ENCODE measurements at regions not wholly inside any gene's neighbourhood (a gene's known extent, or its start where the extent isn't known, plus 50 kb on each side); places are given as distances from the start of the nearest gene placed in this dataset.
"Not testable (repeated sequence)": the region's sequence is repeated elsewhere in the genome, so short reads cannot be mapped to it uniquely, and the experiment has no call there.

DNA sequence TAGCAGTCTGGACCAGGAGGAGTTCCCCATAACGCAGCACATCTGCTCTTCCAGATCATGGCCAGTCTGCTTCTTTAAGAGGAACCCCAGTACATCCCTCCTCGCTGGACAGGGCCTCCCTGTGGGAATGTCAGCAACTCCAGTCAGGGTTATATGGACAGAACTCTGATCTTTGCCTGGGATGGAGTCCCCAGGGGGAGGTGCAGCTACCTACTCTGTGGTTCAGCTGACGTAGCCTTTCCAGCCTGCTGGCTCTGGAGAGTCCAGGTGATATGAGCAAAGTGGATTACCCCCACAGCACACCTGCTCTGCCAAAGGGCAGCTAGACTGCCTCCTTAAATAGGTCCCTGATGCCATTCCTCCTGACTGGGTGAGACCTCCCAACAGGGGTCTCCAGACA, 417.1 kb upstream of the EPHA3 start:
- Histone ChIP-seq H2AFZ (ENCODE audit: low read depth, low read length) (no peak overlapping the region), H3K4me1 (ENCODE audit: insufficient read depth, low read length) (no peaks in the 10 kb centered on the region), H3K9me3 (ENCODE audit: low read length) (peaks cover 2% of the 10 kb centered on the region), H3K27me3 (ENCODE audit: insufficient read depth, low read length) (no peaks in the 10 kb centered on the region), H3K4me3 (ENCODE audit: low read length) (no peak overlapping the region), H3K36me3 (ENCODE audit: insufficient read depth, low read length) (no peaks in the 10 kb centered on the region)

DNA sequence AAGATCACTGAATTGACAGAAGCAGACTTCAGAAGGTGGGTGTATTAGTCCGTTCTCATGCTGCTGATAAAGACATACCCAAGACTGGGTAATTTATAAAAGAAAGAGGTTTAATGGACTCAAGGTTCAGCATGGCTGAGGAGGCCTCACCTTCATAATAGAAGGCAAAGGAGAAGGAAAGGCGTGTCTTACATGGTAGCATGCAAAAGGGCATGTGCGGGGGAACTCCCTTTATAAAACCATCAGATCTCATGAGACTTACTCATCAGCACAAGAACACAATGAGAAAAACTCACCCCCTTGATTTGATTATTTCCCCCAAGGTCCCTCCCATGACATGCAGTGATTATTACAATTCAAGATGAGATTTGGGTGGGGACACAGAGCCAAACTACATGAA, 416.3 kb upstream of the EPHA3 start:
- Histone ChIP-seq H3K36me3 (ENCODE audit: insufficient read depth, low read length) (no peaks in the 10 kb centered on the region), H3K27me3 (ENCODE audit: insufficient read depth, low read length) (no peaks in the 10 kb centered on the region), H3K4me3 (ENCODE audit: low read length) (no peak overlapping the region), H2AFZ (ENCODE audit: low read depth, low read length) (no peak overlapping the region), H3K4me1 (ENCODE audit: insufficient read depth, low read length) (no peaks in the 10 kb centered on the region), H3K9me3 (ENCODE audit: low read length) (peaks cover 2% of the 10 kb centered on the region)

DNA sequence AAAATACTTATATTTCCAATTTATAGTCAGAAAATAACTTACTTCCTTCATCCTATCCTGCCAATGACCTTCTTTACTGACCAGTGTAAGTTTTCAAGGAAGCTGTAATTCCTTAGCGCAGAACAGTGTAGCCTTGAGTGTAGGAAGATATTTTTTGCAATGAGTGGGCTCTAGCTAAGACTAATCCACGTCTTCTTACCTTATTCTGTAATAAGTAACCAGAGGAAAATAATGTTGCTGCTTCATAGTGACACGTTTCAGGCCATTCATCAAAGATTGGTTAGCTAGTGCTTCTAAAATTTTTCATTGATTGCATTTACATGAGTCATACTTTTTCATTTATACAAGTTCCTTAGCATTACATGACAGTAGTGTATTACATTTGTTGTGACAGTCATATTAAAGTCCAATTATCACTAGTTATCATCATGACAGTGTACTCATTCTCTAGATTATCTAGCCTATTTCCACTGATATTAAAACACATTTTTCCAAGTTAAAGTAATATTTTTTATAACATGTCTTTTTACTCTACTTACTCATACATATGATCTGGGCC, 403.8 kb upstream of the EPHA3 start:
- no peaks in the 10 kb centered on the region for H3K4me1 ChIP-seq (ENCODE audit: insufficient read depth, low read length)
- no peaks in the 10 kb centered on the region for H3K9me3 ChIP-seq (ENCODE audit: low read length)
- no peaks in the 10 kb centered on the region for H3K36me3 ChIP-seq (ENCODE audit: insufficient read depth, low read length)
- H3K4me3 ChIP-seq (ENCODE audit: low read length) = no peak overlapping the region
- H3K27me3 ChIP-seq (ENCODE audit: insufficient read depth, low read length) = no peaks in the 10 kb centered on the region
- no peak overlapping the region for H2AFZ ChIP-seq (ENCODE audit: low read depth, low read length)

DNA sequence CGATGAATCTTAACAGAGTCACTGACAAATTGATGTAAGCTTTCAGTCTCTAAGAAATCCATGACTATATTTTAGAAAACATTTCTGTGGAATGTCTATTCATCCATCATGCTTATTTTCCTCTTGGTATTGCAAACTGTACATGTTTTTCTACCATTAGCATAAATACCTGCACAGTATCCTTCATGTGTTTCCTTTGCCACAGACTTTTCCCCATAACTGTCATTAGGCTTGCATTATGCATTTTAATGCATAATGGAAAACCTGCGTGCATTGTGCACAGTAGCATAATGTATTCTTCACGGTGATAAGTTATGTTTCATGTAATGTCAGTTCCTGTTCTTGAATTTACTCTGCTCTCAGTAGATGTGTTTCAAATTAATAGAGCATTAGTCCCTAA, 403.1 kb upstream of the EPHA3 start:
- no peak overlapping the region for H3K4me3 ChIP-seq (ENCODE audit: low read length)
- H3K27me3 ChIP-seq (ENCODE audit: insufficient read depth, low read length) = no peaks in the 10 kb centered on the region
- no peaks in the 10 kb centered on the region for H3K36me3 ChIP-seq (ENCODE audit: insufficient read depth, low read length)
- no peaks in the 10 kb centered on the region for H3K9me3 ChIP-seq (ENCODE audit: low read length)
- H3K4me1 ChIP-seq (ENCODE audit: insufficient read depth, low read length) = no peaks in the 10 kb centered on the region
- H2AFZ ChIP-seq (ENCODE audit: low read depth, low read length) = no peak overlapping the region

DNA sequence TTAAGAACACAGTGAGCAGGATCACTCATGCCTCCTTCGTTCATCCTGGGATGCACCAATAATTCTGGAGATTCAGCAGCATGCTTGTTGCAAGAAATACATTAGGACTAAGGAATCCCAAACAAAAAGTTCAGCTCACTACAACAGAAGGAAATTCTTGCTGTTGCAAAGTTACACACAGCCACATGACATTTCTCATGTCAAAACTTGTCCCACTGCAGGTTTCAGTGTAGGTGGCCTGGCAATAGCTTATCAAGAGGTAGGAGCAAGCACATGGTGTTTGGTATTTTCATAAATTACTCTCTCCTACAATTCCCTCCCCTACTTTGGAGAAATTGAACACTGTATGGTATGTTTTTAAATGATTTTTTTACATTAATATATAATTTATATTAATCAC, 399.6 kb upstream of the EPHA3 start:
- Histone ChIP-seq H3K4me1 (ENCODE audit: insufficient read depth, low read length) (no peaks in the 10 kb centered on the region), H3K9me3 (ENCODE audit: low read length) (no peaks in the 10 kb centered on the region), H3K27me3 (ENCODE audit: insufficient read depth, low read length) (no peaks in the 10 kb centered on the region), H3K4me3 (ENCODE audit: low read length) (no peak overlapping the region), H3K36me3 (ENCODE audit: insufficient read depth, low read length) (no peaks in the 10 kb centered on the region), H2AFZ (ENCODE audit: low read depth, low read length) (no peak overlapping the region)

DNA sequence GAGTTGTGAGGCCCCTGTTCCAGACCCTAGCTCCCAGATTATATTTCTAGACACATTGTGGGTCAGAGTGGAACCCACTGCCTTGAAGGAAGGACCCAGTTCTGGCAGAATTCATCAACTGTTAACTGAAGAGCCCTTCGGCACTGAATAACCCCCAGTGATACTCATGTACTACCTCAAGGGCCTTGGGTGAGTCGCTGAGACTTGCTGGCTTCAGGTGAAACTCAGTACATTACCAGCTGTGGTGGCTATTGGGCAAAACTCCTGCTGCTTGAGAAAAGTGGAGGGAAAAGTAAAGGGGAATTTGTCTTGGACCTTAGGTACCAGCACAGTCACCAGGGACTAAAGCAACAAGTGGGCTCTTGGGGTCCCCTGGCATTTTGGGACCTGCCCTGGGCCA, 394.9 kb upstream of the EPHA3 start:
- Histone ChIP-seq H3K9me3 (ENCODE audit: low read length) (no peaks in the 10 kb centered on the region), H3K27me3 (ENCODE audit: insufficient read depth, low read length) (no peaks in the 10 kb centered on the region), H3K36me3 (ENCODE audit: insufficient read depth, low read length) (no peaks in the 10 kb centered on the region), H2AFZ (ENCODE audit: low read depth, low read length) (no peak overlapping the region), H3K4me1 (ENCODE audit: insufficient read depth, low read length) (no peaks in the 10 kb centered on the region), H3K4me3 (ENCODE audit: low read length) (no peak overlapping the region)

DNA sequence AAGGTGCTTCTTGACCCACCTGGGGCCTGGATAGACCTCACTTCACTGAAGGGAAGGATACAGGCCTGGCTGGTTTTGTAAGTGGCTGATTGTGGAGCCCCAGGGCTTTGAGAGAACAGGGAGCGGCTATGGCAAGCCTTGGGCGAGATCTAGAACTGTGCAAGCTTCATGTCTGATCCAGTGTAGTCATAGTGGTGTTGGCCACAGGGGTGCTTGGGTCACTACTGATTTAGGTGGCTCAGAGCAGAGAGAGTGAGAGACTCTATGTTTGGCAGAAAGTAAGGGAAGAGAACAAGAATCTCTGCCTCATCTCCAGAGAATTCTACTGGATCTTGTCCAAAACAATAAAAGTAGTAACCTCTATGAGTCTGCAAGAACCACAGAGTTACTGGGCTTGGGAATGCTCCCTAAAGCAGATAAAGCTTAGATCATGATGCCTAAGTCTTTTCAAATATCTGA, 394.2 kb upstream of the EPHA3 start:
- no peaks in the 10 kb centered on the region for H3K27me3 ChIP-seq (ENCODE audit: insufficient read depth, low read length)
- no peaks in the 10 kb centered on the region for H3K9me3 ChIP-seq (ENCODE audit: low read length)
- H2AFZ ChIP-seq (ENCODE audit: low read depth, low read length) = no peak overlapping the region
- H3K4me3 ChIP-seq (ENCODE audit: low read length) = no peak overlapping the region
- H3K36me3 ChIP-seq (ENCODE audit: insufficient read depth, low read length) = no peaks in the 10 kb centered on the region
- H3K4me1 ChIP-seq (ENCODE audit: insufficient read depth, low read length) = no peaks in the 10 kb centered on the region

DNA sequence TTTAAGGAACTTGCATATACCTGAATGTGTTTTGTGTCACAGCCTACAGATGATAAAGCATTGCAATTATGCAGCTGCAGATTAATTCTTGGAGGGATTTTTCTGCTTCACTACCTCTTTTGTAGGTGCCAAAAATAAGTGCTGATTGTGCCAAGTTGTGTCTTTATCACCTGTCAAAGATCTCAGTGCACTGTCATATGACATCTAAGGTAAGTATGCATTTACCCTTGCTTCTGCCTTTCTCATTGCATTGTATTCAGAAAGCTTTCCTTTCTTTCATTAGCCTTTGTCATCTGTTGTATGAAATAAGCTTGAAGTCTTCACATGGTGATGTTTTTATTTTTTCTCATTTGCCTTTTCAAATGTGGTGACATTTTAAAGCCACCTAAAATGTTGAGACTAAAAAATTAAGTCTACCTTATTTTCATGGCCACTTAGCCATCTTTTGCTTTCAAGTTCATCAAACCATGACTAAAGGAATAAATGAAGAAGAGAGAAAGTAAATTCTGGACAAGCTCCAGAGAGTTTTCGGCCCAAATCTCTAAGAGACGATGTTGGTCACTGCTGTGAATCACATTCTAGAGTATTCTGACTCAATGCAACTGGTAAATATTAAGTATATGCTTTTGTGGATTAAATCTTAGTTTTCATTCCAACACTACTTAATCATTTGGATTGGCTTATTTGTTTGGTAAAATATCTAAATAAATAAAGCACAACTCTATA, 381.8 kb upstream of the EPHA3 start:
- Histone ChIP-seq H3K27me3 (ENCODE audit: insufficient read depth, low read length) (no peaks in the 10 kb centered on the region), H3K36me3 (ENCODE audit: insufficient read depth, low read length) (no peaks in the 10 kb centered on the region), H3K4me1 (ENCODE audit: insufficient read depth, low read length) (peaks cover 3% of the 10 kb centered on the region), H2AFZ (ENCODE audit: low read depth, low read length) (no peak overlapping the region), H3K4me3 (ENCODE audit: low read length) (no peak overlapping the region), H3K9me3 (ENCODE audit: low read length) (no peaks in the 10 kb centered on the region)

DNA sequence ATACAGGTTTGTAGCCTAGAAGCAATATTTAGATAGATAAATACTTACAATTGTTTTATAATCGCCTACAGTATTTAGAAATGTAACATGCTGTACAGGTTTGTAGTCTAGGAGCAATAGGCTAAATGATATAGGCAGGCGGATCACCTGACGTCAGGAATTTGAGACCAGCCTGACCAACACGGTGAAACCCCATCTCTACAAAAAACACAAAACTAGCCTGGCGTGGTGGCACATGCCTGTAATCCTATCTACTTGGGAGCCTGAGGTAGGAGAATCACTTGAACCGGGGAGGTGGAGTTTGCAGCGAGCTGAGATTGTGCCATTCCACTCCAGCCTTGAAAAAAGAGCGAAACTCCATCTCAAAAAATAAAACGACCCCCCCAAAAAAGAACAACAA, 375.2 kb upstream of the EPHA3 start:
- no peaks in the 10 kb centered on the region for H3K27me3 ChIP-seq (ENCODE audit: insufficient read depth, low read length)
- H3K36me3 ChIP-seq (ENCODE audit: insufficient read depth, low read length) = no peaks in the 10 kb centered on the region
- H3K9me3 ChIP-seq (ENCODE audit: low read length) = no peaks in the 10 kb centered on the region
- no peak overlapping the region for H2AFZ ChIP-seq (ENCODE audit: low read depth, low read length)
- no peaks in the 10 kb centered on the region for H3K4me1 ChIP-seq (ENCODE audit: insufficient read depth, low read length)
- no peak overlapping the region for H3K4me3 ChIP-seq (ENCODE audit: low read length)

DNA sequence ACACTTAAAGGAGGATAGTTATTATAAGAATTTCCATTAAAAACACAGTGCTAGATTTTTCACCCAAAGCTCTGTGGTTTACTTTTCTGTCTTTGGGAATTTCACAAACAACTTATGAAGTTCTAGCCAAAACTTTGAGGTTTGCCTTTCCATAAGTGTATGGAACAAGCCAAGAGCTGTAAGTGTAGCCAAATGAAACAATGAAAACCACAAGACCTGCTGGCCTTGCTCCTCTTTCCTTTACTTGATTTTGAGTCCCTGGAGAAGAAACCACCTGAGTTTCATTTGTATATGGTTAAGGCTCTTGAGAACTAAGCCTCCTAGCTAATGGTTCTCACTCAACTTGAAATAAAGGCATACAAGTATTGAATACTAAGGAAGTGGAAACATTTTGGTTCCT, 365.3 kb upstream of the EPHA3 start:
- Histone ChIP-seq H3K9me3 (ENCODE audit: low read length) (no peaks in the 10 kb centered on the region), H3K27me3 (ENCODE audit: insufficient read depth, low read length) (no peaks in the 10 kb centered on the region), H3K4me3 (ENCODE audit: low read length) (no peak overlapping the region), H2AFZ (ENCODE audit: low read depth, low read length) (no peak overlapping the region), H3K36me3 (ENCODE audit: insufficient read depth, low read length) (no peaks in the 10 kb centered on the region), H3K4me1 (ENCODE audit: insufficient read depth, low read length) (no peaks in the 10 kb centered on the region)

DNA sequence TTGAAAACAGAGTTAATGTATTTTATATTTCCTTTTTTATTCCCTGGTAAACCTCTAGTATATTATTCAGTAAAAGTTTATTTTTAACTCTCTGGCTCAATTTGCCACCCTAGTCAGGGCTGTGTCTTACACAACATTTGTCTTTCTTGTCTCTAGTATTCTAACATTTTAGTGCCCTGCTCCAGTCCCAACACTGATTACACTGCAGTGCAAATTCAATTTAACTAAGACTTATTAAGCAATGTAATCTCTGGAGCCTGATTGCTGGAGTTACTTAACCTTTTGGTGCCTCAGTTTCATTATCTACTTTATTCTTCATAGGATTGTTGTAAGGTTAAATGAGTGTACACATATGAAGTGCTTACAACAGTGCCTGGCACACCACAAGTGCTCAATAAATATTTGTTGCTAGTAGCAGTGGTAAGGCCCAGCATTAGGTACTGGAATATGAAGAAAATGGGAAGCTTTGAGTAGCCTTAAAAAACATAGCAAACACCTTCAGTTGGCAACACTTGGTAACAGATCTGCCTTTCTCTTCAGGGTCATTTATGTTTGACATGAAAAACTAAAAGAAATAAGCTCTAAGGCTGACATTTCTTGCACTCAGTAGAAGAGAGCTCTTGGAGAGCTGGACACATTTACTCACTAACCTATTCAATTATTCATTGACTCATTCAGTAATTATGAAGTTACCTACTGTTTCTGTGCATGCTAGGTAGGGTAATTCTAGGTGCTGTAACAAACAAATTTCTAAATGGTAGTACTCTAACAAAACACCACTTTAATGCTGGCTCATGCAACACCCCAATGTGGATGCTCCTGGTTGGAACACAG, 364.5 kb upstream of the EPHA3 start:
- H3K27me3 ChIP-seq (ENCODE audit: insufficient read depth, low read length) = no peaks in the 10 kb centered on the region

DNA sequence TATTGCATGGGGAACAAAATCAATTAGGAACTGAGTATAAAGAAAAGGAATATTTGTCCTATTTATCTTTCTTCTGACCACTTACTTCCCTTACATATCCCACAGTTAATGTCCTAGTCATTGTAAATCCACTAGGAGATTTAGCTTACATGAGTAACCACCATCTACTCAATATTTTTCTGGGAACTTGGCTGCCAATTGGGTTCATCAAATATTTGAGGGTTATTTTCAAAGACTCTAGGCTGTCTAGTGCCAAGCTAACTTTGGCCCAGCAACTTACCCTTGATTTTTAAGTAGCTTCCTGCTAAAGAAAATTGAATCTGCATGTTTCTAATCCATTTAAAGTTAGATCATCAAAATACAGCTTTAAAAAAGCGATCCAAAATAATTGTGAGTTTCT, 362.5 kb upstream of the EPHA3 start:
- Histone ChIP-seq H3K4me3 (ENCODE audit: low read length) (no peak overlapping the region), H3K27me3 (ENCODE audit: insufficient read depth, low read length) (no peaks in the 10 kb centered on the region), H3K36me3 (ENCODE audit: insufficient read depth, low read length) (no peaks in the 10 kb centered on the region), H2AFZ (ENCODE audit: low read depth, low read length) (no peak overlapping the region), H3K9me3 (ENCODE audit: low read length) (no peaks in the 10 kb centered on the region), H3K4me1 (ENCODE audit: insufficient read depth, low read length) (no peaks in the 10 kb centered on the region)

More for the DNA sequence above, 364.5 kb upstream of the EPHA3 start:
- Histone ChIP-seq H3K4me1 (ENCODE audit: insufficient read depth, low read length) (no peaks in the 10 kb centered on the region), H2AFZ (ENCODE audit: low read depth, low read length) (no peak overlapping the region), H3K36me3 (ENCODE audit: insufficient read depth, low read length) (no peaks in the 10 kb centered on the region), H3K9me3 (ENCODE audit: low read length) (no peaks in the 10 kb centered on the region), H3K4me3 (ENCODE audit: low read length) (no peak overlapping the region)

DNA sequence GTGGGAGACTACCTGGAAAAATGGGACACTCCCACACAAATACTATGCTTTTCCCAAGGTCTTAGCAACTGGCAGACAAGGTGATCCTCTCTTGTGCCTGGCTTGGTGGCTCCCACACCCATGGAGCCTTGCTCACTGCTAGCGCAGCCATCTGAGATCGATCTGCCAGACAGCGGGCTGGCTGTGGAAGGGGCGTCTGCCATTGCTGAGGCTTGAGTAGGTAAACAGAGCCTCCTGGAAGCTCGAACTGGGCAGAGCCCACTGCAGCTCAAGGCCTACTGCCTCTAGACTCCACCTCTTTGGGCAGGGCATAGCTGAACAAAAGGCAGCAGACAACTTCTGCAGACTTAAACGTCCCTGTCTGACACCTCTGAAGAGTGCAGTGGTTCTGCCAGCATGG, 360.3 kb upstream of the EPHA3 start:
- H3K9me3 ChIP-seq (ENCODE audit: low read length); H3K4me3 ChIP-seq (ENCODE audit: low read length); H2AFZ ChIP-seq (ENCODE audit: low read depth, low read length); H3K27me3 ChIP-seq (ENCODE audit: insufficient read depth, low read length); H3K36me3 ChIP-seq (ENCODE audit: insufficient read depth, low read length); H3K4me1 ChIP-seq (ENCODE audit: insufficient read depth, low read length): not testable (repeated sequence)
